ENCODE measurements at regions not wholly inside any gene's neighbourhood (a gene's known extent, or its start where the extent isn't known, plus 50 kb on each side); places are given as distances from the start of the nearest gene placed in this dataset.
"Not testable (repeated sequence)": the region's sequence is repeated elsewhere in the genome, so short reads cannot be mapped to it uniquely, and the experiment has no call there.

DNA sequence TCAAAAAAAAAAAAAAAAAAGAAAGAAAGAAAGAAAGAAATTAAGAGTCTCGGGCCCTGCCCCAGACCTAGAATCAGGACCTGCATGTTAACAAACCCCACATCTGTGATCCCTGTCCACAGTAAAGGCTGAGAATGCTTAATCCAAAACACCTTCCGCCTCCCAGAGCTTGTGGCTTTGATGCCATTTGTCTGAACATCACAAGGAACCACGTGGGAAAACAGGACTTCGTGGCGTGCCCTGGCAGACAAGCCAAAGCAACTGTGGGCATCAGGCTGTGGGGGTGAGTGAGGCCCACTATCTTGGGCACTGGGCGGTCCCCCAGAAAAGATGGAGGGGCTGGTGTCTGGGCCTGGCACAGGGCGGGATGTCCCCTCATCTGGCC, 173.4 kb upstream of the CIBAR2 start:
- no peak for DNase-seq (ENCODE audit: low read depth)
- TF ChIP-seq, protein P1, sequence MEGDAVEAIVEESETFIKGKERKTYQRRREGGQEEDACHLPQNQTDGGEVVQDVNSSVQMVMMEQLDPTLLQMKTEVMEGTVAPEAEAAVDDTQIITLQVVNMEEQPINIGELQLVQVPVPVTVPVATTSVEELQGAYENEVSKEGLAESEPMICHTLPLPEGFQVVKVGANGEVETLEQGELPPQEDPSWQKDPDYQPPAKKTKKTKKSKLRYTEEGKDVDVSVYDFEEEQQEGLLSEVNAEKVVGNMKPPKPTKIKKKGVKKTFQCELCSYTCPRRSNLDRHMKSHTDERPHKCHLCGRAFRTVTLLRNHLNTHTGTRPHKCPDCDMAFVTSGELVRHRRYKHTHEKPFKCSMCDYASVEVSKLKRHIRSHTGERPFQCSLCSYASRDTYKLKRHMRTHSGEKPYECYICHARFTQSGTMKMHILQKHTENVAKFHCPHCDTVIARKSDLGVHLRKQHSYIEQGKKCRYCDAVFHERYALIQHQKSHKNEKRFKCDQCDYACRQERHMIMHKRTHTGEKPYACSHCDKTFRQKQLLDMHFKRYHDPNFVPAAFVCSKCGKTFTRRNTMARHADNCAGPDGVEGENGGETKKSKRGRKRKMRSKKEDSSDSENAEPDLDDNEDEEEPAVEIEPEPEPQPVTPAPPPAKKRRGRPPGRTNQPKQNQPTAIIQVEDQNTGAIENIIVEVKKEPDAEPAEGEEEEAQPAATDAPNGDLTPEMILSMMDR (conservative IDR thresholded peaks at IDR 0.05; ENCODE audit: low read depth, low read length) = no peak
- no peak overlapping the region for H3K4me3 ChIP-seq (ENCODE audit: low read length)

DNA sequence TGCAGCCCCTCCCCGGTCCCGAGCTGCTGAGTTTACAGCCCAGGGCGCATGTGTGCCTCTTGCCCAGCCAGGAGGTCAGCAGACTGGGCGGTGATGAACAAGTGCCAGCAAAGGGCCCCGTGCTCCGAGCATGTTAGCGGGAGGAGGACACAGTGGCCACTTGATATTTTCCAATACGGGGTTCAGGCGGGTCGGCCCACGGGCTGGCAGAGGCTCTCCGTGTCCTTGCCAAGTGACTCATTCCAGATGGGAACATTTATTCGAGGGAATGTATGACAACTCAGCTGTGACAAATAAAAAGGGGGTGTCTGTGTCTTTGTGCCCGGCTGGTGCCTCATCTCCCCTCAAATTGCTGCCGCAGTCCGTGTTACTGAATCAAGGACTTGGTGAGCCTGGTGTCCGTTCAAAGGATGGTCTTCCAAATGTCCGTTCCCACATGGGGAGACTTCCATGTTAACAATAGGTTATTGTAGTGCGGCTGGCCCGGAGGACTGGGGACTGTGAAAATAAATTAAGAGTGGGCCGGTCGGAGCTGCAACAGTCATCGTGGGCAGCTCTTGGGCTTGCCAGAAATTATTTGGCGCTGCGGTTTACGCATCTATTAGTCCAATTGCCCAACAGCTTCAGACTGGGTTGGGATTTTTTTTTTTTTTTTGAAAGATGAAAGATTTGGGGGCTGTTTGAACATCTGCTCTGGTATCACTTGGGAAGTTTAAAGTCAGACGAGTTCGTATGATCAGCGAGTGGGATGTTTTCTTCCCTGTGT, 174.0 kb upstream of the CIBAR2 start:
- TF ChIP-seq, protein P1 (conservative IDR thresholded peaks at IDR 0.05; ENCODE audit: low read depth, low read length) = no peak
- H3K4me3 ChIP-seq (ENCODE audit: low read length) = no peak overlapping the region
- DNase-seq (ENCODE audit: low read depth) = no peak

DNA sequence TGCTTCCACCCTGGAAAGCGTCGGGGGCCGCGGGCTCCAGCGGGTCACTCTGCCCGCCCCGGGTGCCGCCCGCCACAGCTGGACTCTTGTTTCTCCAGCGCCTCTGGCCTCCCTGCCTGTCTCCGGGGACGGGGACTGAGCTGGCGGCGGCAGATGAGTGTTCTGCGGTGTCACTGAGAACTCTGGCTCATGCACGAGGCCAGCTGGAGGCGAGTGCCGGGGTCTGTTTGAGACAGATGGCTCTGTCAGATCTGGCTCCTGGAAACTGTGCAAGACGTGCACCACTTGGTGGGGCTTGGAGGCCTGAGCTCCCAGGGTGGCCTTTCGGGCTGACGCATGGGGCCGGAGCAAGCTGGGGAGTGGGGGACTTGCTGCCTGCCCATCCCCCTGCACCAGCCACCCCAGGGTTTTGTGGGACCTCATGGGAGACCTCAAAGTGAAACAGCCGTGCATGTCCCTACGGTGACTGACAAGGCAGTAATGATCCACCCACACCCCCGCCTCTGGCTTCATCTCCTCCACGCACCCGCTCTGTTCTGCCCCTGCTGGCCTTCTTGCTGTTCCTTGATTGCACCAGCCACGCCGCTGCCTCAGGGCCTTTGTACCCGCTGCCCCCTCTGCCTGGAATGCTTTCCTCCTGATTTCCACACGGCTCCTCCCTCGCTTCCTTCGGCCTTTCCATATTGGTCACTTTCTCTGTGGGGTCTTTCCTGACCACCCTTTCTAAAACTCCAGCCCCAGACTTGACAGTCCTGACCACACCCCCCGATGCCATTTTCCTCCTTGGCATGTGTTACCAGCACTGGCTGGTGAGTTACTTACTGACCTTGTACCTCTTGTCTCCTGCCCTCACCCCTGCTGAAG, 174.9 kb upstream of the CIBAR2 start:
- no peak overlapping the region for H3K4me3 ChIP-seq (ENCODE audit: low read length)
- no peak for DNase-seq (ENCODE audit: low read depth)
- TF ChIP-seq, protein P1 (conservative IDR thresholded peaks at IDR 0.05; ENCODE audit: low read depth, low read length) = no peak

DNA sequence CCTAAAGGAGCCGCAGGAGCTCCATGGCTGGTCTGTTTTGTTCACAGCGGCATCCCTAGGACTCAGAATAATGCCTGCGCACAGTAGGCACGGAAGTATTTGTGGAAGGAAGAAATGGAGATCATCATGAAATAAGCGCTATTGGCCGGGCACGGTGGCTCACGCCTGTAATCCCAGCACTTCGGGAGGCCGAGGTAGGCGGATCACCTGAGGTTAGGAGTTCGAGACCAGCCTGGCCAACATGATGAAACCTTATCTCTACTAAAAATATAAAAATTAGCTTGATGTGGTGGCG, 175.5 kb upstream of the CIBAR2 start:
- not testable (repeated sequence) for H3K4me3 ChIP-seq (ENCODE audit: low read length); DNase-seq (ENCODE audit: low read depth)

DNA sequence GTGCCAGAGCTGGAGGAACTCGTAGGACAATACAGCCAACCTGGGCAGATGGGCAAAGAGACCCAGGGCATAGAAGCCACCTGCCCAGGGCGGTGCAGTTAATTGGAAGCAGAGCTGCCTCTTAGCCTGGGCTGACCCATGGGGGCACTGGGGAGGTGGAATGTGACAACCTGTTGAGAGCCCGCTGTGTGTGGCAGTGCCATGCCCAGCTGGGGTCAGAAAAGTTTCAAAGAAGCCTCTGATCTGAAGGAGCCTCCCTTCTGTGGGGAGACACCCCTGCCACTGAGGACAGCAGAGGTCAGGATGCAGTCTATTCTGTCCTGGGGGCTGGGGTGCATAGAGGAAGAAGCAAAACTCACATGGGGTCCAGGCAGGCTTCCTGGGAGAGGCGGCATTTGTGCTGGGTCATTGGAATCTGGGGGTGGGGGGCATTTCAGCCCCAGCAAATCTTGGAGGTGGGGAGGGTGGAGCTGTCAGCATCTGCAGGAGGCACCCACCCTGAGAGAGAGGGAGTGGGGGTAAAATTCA, 176.1 kb upstream of the CIBAR2 start:
- TF ChIP-seq, protein P1 (conservative IDR thresholded peaks at IDR 0.05; ENCODE audit: low read depth, low read length) = no peak
- no peak for DNase-seq (ENCODE audit: low read depth)
- H3K4me3 ChIP-seq (ENCODE audit: low read length) = no peak overlapping the region

DNA sequence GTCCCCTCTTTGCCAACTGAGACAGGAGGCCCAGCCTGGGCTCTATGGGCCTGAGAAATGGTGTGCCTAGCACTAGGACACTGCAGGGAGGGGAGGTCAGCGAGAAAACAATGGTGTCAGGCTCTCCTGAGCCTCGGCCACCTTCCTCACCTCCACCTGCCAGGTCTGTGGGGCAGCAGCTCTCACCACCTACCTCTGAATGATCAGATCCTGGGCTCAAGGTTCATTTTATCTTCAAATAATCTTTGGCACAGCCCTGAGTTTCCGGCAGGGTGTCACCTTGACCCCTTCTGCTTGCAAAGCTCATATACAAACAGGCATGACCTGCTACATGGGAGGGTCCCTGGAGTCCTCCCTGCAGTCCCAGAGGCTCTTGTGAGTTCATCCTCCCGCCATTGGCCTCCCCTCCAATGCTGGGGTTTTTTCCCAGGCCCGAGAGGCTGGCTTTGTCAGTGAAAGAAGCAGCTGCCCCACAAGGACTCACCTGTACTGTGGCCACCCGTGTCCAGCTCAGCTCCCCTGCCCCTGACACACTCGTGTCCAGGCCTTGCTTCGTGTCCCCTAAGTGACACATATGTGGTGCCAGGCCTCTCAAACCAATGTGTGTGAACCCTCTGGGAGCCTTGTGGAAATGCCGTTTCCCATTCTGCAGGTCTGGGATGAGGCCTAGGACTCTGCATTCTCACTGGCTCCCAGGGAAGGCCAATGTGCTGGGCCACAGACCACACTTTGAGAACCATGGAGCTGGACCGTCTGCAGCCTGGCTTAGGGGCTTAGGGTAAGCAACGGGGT, 176.8 kb upstream of the CIBAR2 start:
- DNase-seq (ENCODE audit: low read depth) = no peak
- TF ChIP-seq, protein P1 (conservative IDR thresholded peaks at IDR 0.05; ENCODE audit: low read depth, low read length) = no peak
- H3K4me3 ChIP-seq (ENCODE audit: low read length) = no peak overlapping the region
